HEK293 (cell line): ENCODE measurements at regions not wholly inside any gene's neighbourhood (a gene's known extent, or its start where the extent isn't known, plus 50 kb on each side); places are given as distances from the start of the nearest gene placed in this dataset.

Source experiments
- CTCF ChIA-PET: fragments of 350-600 bp; formaldehyde crosslinking; extraction: SDS; loops from one replicate; lab custom pipeline; 2021; ENCODE audit warnings: antibody characterized with exemption; lab: Yijun Ruan, JAX
- POLR2A ChIA-PET: fragments of 300-600 bp; formaldehyde crosslinking; extraction: SDS; loops from one replicate; lab custom pipeline; 2020; ENCODE audit warnings: antibody characterized with exemption, inconsistent platforms; lab: Yijun Ruan, JAX
- H3K27ac ChIP-seq: fragments of 200-500 bp; sonication (Bioruptor generic); 2 replicates; pipeline ENCODE4 v1.5.1; 2014; ENCODE audit warnings: low read depth, low read length, control low read depth, inconsistent platforms; ENCODE audit errors: extremely low read depth
- H3K36me3 ChIP-seq, 2 experiments: fragments of 200-500 bp in 1 of 2; sonication (Bioruptor generic) in 1 of 2; 1 replicate in 1 of 2; 2 replicates in 1 of 2; pipeline ENCODE4 v1.5.1; 2014 to 2017; ENCODE audit warnings: inconsistent platforms in 2 of 2, low read length in 2 of 2; ENCODE audit not compliant: control insufficient read depth in 2 of 2, insufficient read depth in 1 of 2
- H3K4me1 ChIP-seq: fragments of 200-500 bp; sonication (Bioruptor generic); 2 replicates; pipeline ENCODE4 v1.5.1; 2014; ENCODE audit warnings: mild to moderate bottlenecking, low read length, inconsistent platforms; ENCODE audit not compliant: control insufficient read depth, insufficient read depth
- H3K4me3 ChIP-seq: 2 replicates; pipeline ENCODE4 v1.5.1; 2011; ENCODE audit warnings: low read depth, mild to moderate bottlenecking, control low read depth, low read length, moderate library complexity
- H3K9me3 ChIP-seq: fragments of 200-500 bp; sonication (Bioruptor generic); 2 replicates; pipeline ENCODE4 v1.5.1; 2014; ENCODE audit warnings: low read depth, low read length, inconsistent platforms; ENCODE audit not compliant: control insufficient read depth, insufficient read depth
- FEZF1 ChIP-seq: fragments of 450-650 bp; formaldehyde crosslinking; IDR thresholded peaks from 2 replicates; pipeline ENCODE4 v1.5.1; 2016; ENCODE audit warnings: missing biosample characterization, missing genetic modification characterization
- HOXA7 ChIP-seq: sonication (generic); formaldehyde crosslinking; IDR thresholded peaks from 2 replicates; pipeline ENCODE4 v1.8.1; 2022; ENCODE audit warnings: missing genetic modification reagents, borderline replicate concordance
- HOXC10 ChIP-seq: sonication (generic); formaldehyde crosslinking; IDR thresholded peaks from 2 replicates; pipeline ENCODE4 v1.8.1; 2023; ENCODE audit warnings: mild to moderate bottlenecking, missing genetic modification reagents
- SALL2 ChIP-seq: fragments of 450-650 bp; formaldehyde crosslinking; IDR thresholded peaks from 2 replicates; pipeline ENCODE4 v1.5.0; 2017; ENCODE audit warnings: missing biosample characterization, mild to moderate bottlenecking, missing genetic modification characterization, borderline replicate concordance
- SCRT1 ChIP-seq: fragments of 450-650 bp; formaldehyde crosslinking; IDR thresholded peaks from 2 replicates; pipeline ENCODE4 v1.5.1; 2016; ENCODE audit warnings: missing biosample characterization, missing genetic modification characterization, borderline replicate concordance
- SCRT2 ChIP-seq: fragments of 450-650 bp; formaldehyde crosslinking; IDR thresholded peaks from 2 replicates; pipeline ENCODE4 v1.5.1; 2016; ENCODE audit warnings: missing biosample characterization, missing genetic modification characterization
- ZBTB21 ChIP-seq: fragments of 450-650 bp; formaldehyde crosslinking; IDR thresholded peaks from 2 replicates; pipeline ENCODE4 v1.5.1; 2017; ENCODE audit warnings: missing biosample characterization, missing genetic modification characterization
- ZNF146 ChIP-seq: fragments of 450-650 bp; formaldehyde crosslinking; IDR thresholded peaks from 2 replicates; pipeline ENCODE4 v1.5.1; 2016; ENCODE audit warnings: missing biosample characterization, missing genetic modification characterization
- ZNF148 ChIP-seq: fragments of 450-650 bp; formaldehyde crosslinking; IDR thresholded peaks from 2 replicates; pipeline ENCODE4 v1.5.0; 2017; ENCODE audit warnings: missing biosample characterization, missing genetic modification characterization, borderline replicate concordance
- ZNF2 ChIP-seq: fragments of 450-650 bp; formaldehyde crosslinking; IDR thresholded peaks from 2 replicates; pipeline ENCODE4 v1.5.1; 2016; ENCODE audit warnings: missing biosample characterization, missing genetic modification characterization
- ZNF24 ChIP-seq: fragments of 450-650 bp; formaldehyde crosslinking; IDR thresholded peaks from 2 replicates; pipeline ENCODE4 v1.5.1; 2016; ENCODE audit warnings: missing biosample characterization, missing genetic modification characterization
- ZNF248 ChIP-seq: fragments of 450-650 bp; formaldehyde crosslinking; IDR thresholded peaks from 2 replicates; pipeline ENCODE4 v1.5.1; 2017; ENCODE audit warnings: missing biosample characterization, missing genetic modification characterization
- ZNF350 ChIP-seq: fragments of 450-650 bp; formaldehyde crosslinking; IDR thresholded peaks from 2 replicates; pipeline ENCODE4 v1.5.0; 2017; ENCODE audit warnings: missing biosample characterization, mild to moderate bottlenecking, missing genetic modification characterization
- ZNF416 ChIP-seq: fragments of 450-650 bp; formaldehyde crosslinking; IDR thresholded peaks from 2 replicates; pipeline ENCODE4 v1.5.1; 2016; ENCODE audit warnings: missing biosample characterization, missing genetic modification characterization
- ZNF571 ChIP-seq: fragments of 450-650 bp; formaldehyde crosslinking; IDR thresholded peaks from 2 replicates; pipeline ENCODE4 v1.5.0; 2017; ENCODE audit warnings: missing biosample characterization, missing genetic modification characterization
- ZNF629 ChIP-seq: fragments of 450-650 bp; formaldehyde crosslinking; IDR thresholded peaks from 2 replicates; pipeline ENCODE4 v1.5.1; 2017; ENCODE audit warnings: missing biosample characterization, missing genetic modification characterization
- ZNF654 ChIP-seq: fragments of 450-650 bp; formaldehyde crosslinking; IDR thresholded peaks from 2 replicates; pipeline ENCODE4 v1.5.1; 2016; ENCODE audit warnings: low read depth, missing biosample characterization, missing genetic modification characterization
- ZNF768 ChIP-seq: fragments of 450-650 bp; formaldehyde crosslinking; IDR thresholded peaks from 2 replicates; pipeline ENCODE4 v1.5.1; 2018; ENCODE audit warnings: missing biosample characterization, mild to moderate bottlenecking, missing genetic modification characterization
- ZNF791 ChIP-seq: fragments of 450-650 bp; formaldehyde crosslinking; IDR thresholded peaks from 2 replicates; pipeline ENCODE4 v1.5.1; 2016; ENCODE audit warnings: missing biosample characterization, missing genetic modification characterization
- ZNF830 ChIP-seq: fragments of 450-650 bp; IDR thresholded peaks from 2 replicates; pipeline ENCODE4 v1.5.0; 2018; ENCODE audit warnings: missing biosample characterization, missing genetic modification characterization, low read depth, mild to moderate bottlenecking, moderate library complexity
- ZNF843 ChIP-seq: fragments of 450-650 bp; formaldehyde crosslinking; IDR thresholded peaks from 2 replicates; pipeline ENCODE4 v1.5.1; 2016; ENCODE audit warnings: missing biosample characterization, missing genetic modification characterization
- ZSCAN23 ChIP-seq: fragments of 450-650 bp; formaldehyde crosslinking; IDR thresholded peaks from 2 replicates; pipeline ENCODE4 v1.5.1; 2016; ENCODE audit warnings: missing biosample characterization, missing genetic modification characterization
- ZXDB ChIP-seq: fragments of 450-650 bp; formaldehyde crosslinking; IDR thresholded peaks from 2 replicates; pipeline ENCODE4 v1.5.1; 2016; ENCODE audit warnings: missing biosample characterization, missing genetic modification characterization
- TF ChIP-seq, protein P1 (sequence below): IDR thresholded peaks from 2 replicates; pipeline ENCODE4 v1.6.1; 2011; ENCODE audit warnings: mild to moderate bottlenecking, low read depth, low read length, borderline replicate concordance
- TF ChIP-seq, protein P2 (sequence below): fragments of 450-650 bp; formaldehyde crosslinking; IDR thresholded peaks from 2 replicates; pipeline ENCODE4 v1.5.1; 2016; ENCODE audit warnings: missing biosample characterization, missing genetic modification characterization

GRCh38 chr10:83863283-83863966 lies 275.9 kb upstream of the GHITM start:
- no peak overlapping the region for H3K4me3 ChIP-seq
- CTCF ChIA-PET, result interaction anchor here (0.6 to 1.2 kb wide), 2 partner anchors 11 to 177 kb away, joined by 3 to 8 read pairs; no protein-coding TSS in a partner anchor
- no peak for TF ChIP-seq FEZF1 (tag by site-specific recombination)
- no peak for TF ChIP-seq ZNF350
- no peak for TF ChIP-seq ZNF148 (tag by site-specific recombination)
- no peak for TF ChIP-seq HOXC10 (CRISPR knock-in tag)
- TF ChIP-seq SALL2 (tag by site-specific recombination), result no peak
- TF ChIP-seq, protein P1, sequence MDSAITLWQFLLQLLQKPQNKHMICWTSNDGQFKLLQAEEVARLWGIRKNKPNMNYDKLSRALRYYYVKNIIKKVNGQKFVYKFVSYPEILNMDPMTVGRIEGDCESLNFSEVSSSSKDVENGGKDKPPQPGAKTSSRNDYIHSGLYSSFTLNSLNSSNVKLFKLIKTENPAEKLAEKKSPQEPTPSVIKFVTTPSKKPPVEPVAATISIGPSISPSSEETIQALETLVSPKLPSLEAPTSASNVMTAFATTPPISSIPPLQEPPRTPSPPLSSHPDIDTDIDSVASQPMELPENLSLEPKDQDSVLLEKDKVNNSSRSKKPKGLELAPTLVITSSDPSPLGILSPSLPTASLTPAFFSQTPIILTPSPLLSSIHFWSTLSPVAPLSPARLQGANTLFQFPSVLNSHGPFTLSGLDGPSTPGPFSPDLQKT, result no peak
- no peak for TF ChIP-seq ZNF843
- TF ChIP-seq HOXA7 (CRISPR knock-in tag), result no peak
- TF ChIP-seq ZNF768 (tag by site-specific recombination), result no peak
- no peak for TF ChIP-seq ZNF24
- TF ChIP-seq ZSCAN23 (tag by site-specific recombination), result no peak
- no peak for TF ChIP-seq ZNF571

DNA sequence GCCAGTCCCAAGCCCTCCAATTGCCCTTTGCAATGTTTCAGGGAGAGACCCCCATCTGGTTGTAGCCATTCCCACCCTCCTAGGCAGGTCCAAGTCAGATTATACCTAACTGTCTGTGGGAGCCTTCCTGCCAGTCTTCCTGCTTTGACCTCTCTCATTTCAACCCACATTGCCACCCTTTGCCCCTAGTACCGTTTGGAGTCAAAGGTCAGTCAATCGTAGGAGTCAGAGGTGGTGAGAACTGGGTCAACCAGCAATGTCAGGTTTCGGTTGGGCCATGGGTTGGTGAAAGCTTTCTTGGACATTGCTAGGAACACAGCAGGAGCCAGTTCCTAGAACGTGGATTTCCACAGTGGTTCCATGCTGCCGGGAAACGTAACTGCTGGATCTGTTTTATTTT lies 269.4 kb upstream of the GHITM start:
- Histone ChIP-seq H3K9me3 (no peaks in the 10 kb centered on the region), H3K4me3 (no peak overlapping the region), H3K4me1 (no peaks in the 10 kb centered on the region), H3K27ac (no peak overlapping the region)
- POLR2A ChIA-PET, result no interaction called here
- CTCF ChIA-PET, result interaction anchor here (0.5 to 2.3 kb wide), 5 partner anchors 12 to 1058 kb away, joined by 3 to 19 read pairs (median 4); no protein-coding TSS in a partner anchor
- TF ChIP-seq SALL2 (tag by site-specific recombination) (no peak), ZNF830 (tag by site-specific recombination) (no peak), ZNF146 (tag by site-specific recombination) (no peak), ZNF629 (no peak), ZNF791 (no peak), ZNF416 (tag by site-specific recombination) (no peak)
- TF ChIP-seq, all 188 proteins: peak for 0
- no peaks in the 10 kb centered on the region for H3K36me3 ChIP-seq

More at GRCh38 chr10:83863283-83863966, 275.9 kb upstream of the GHITM start:
- Histone ChIP-seq H3K9me3 (no peaks in the 10 kb centered on the region), H3K36me3 (no peaks in the 10 kb centered on the region), H3K4me1 (no peaks in the 10 kb centered on the region), H3K27ac (no peak overlapping the region)
- POLR2A ChIA-PET, result no interaction called here

GRCh38 chr10:83871187-83872081 lies 267.9 kb upstream of the GHITM start:
- POLR2A ChIA-PET, result interaction anchor here (0.7 kb wide), 1 partner anchor 902 kb away, joined by 3 read pairs; no protein-coding TSS in a partner anchor
- Histone ChIP-seq H3K4me1 (no peaks in the 10 kb centered on the region), H3K9me3 (no peaks in the 10 kb centered on the region), H3K36me3 (no peaks in the 10 kb centered on the region), H3K27ac (no peak overlapping the region), H3K4me3 (no peak overlapping the region)
- CTCF ChIA-PET, result interaction anchor here (0.6 to 2.8 kb wide), 48 partner anchors 8 to 1731 kb away, joined by 3 to 19 read pairs (median 4); no protein-coding TSS in a partner anchor
- TF ChIP-seq ZNF248 (no peak), HOXA7 (CRISPR knock-in tag) (no peak), ZXDB (tag by site-specific recombination) (peak; percentile 37; the same call in 1 of the 2 replicates), ZNF654 (tag by site-specific recombination) (peak; percentile 95), ZBTB21 (no peak), ZNF2 (tag by site-specific recombination) (0 out of 2 replicates have a peak, but pooled peaks have one; percentile 61), SCRT1 (peak; percentile 88; the same call in 1 of the 2 replicates), SCRT2 (tag by site-specific recombination) (peak; percentile 96)
- TF ChIP-seq, protein P2, sequence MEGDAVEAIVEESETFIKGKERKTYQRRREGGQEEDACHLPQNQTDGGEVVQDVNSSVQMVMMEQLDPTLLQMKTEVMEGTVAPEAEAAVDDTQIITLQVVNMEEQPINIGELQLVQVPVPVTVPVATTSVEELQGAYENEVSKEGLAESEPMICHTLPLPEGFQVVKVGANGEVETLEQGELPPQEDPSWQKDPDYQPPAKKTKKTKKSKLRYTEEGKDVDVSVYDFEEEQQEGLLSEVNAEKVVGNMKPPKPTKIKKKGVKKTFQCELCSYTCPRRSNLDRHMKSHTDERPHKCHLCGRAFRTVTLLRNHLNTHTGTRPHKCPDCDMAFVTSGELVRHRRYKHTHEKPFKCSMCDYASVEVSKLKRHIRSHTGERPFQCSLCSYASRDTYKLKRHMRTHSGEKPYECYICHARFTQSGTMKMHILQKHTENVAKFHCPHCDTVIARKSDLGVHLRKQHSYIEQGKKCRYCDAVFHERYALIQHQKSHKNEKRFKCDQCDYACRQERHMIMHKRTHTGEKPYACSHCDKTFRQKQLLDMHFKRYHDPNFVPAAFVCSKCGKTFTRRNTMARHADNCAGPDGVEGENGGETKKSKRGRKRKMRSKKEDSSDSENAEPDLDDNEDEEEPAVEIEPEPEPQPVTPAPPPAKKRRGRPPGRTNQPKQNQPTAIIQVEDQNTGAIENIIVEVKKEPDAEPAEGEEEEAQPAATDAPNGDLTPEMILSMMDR (tag by site-specific recombination), result peak; percentile 91
